H1 (cell line): ENCODE measurements at regions not wholly inside any gene's neighbourhood (a gene's known extent, or its start where the extent isn't known, plus 50 kb on each side); places are given as distances from the start of the nearest gene placed in this dataset.

ENCODE experiments used
- CTCF ChIA-PET: fragments of 300-600 bp; sonication (Branson Sonifier 250); formaldehyde crosslinking; loops from one replicate; lab custom pipeline; 2021; ENCODE audit not compliant: partially characterized antibody; lab: Charles Lee
- POLR2A ChIA-PET: fragments of 300-600 bp; sonication (Branson Sonifier 250); formaldehyde crosslinking; loops from one replicate; lab custom pipeline; 2021; ENCODE audit warnings: inconsistent platforms; ENCODE audit not compliant: partially characterized antibody; lab: Charles Lee
- DNase-seq, 2 experiments: peaks; one replicate each; pipeline versions ENCODE4 v3.0.0 to v3.0.0-alpha.2; 2010 to 2022; ENCODE audit warnings: low spot score in 2 of 2, low read depth in 1 of 2, mixed read lengths in 1 of 2
- FAIRE-seq: peaks from 2 replicates; lab custom pipeline; 2011; peaks lifted over from hg19 to GRCh38; lab: Jason Lieb, UNC
- H2AFZ ChIP-seq: 2 replicates; pipeline ENCODE4 v1.8.1; 2012; ENCODE audit warnings: low read length, inconsistent platforms
- H2AK5ac ChIP-seq: 2 replicates; pipeline ENCODE4 v1.6.1; 2013; ENCODE audit warnings: low read depth, low read length
- H2BK120ac ChIP-seq: replicated peaks from 2 replicates; pipeline ENCODE3; 2013; ENCODE audit warnings: low read depth, low read length, inconsistent platforms
- H2BK12ac ChIP-seq: 2 replicates; pipeline ENCODE4 v1.6.1; 2013; ENCODE audit warnings: low read depth, low read length
- H2BK15ac ChIP-seq: 2 replicates; pipeline ENCODE4 v1.6.1; 2013; ENCODE audit warnings: low read length
- H2BK20ac ChIP-seq: 2 replicates; pipeline ENCODE4 v1.6.1; 2013; ENCODE audit warnings: low read length
- H2BK5ac ChIP-seq: 2 replicates; pipeline ENCODE4 v1.6.1; 2013; ENCODE audit warnings: low read depth, low read length
- H3K14ac ChIP-seq: 2 replicates; pipeline ENCODE4 v1.6.1; 2013; ENCODE audit warnings: inconsistent platforms; ENCODE audit not compliant: insufficient read length
- H3K18ac ChIP-seq: 2 replicates; pipeline ENCODE4 v1.6.1; 2013; ENCODE audit warnings: low read length; ENCODE audit errors: extremely low read depth
- H3K23ac ChIP-seq: 2 replicates; pipeline ENCODE4 v1.6.1; 2013; ENCODE audit warnings: inconsistent platforms; ENCODE audit not compliant: insufficient read length
- H3K23me2 ChIP-seq: 2 replicates; pipeline ENCODE4 v1.6.1; 2013; ENCODE audit warnings: low read depth, low read length
- H3K27ac ChIP-seq: 2 replicates; pipeline ENCODE4 v1.6.1; 2011; ENCODE audit warnings: low read depth, low read length, inconsistent platforms
- H3K27me3 ChIP-seq, 4 experiments: replicated peaks in 1 of 4; 1 replicate in 1 of 4; 2 replicates in 3 of 4; pipeline versions ENCODE4 v1.6.1 to v1.8.1; 2011 to 2013; ENCODE audit warnings: low read length in 3 of 4, mild to moderate bottlenecking in 3 of 4, inconsistent platforms in 2 of 4, mixed read lengths in 2 of 4, moderate library complexity in 1 of 4; ENCODE audit not compliant: control insufficient read depth in 3 of 4, insufficient read depth in 3 of 4; ENCODE audit errors: extremely low read depth in 1 of 4
- H3K36me3 ChIP-seq, 4 experiments: 2 replicates each; pipeline versions ENCODE4 v1.6.1 to v1.8.1; 2011 to 2013; ENCODE audit warnings: mild to moderate bottlenecking in 4 of 4, low read length in 3 of 4, moderate library complexity in 2 of 4, control low read depth in 1 of 4, inconsistent platforms in 1 of 4; ENCODE audit not compliant: insufficient read depth in 4 of 4, control insufficient read depth in 2 of 4
- H3K4ac ChIP-seq: replicated peaks from 2 replicates; pipeline ENCODE3; 2013; ENCODE audit warnings: low read length, low read depth, mixed read lengths, inconsistent platforms; ENCODE audit not compliant: insufficient read length
- H3K4me1 ChIP-seq, 4 experiments: replicated peaks in 1 of 4; 1 replicate in 1 of 4; 2 replicates in 3 of 4; pipeline versions ENCODE4 v1.6.1 to v1.8.1; 2011 to 2013; ENCODE audit warnings: low read length in 3 of 4, inconsistent platforms in 2 of 4, mixed read lengths in 1 of 4; ENCODE audit not compliant: insufficient read depth in 4 of 4, control insufficient read depth in 3 of 4
- H3K4me2 ChIP-seq, 2 experiments: 2 replicates each; pipeline versions ENCODE4 v1.6.1 to v1.8.1; 2011 to 2013; ENCODE audit warnings: low read depth in 2 of 2, low read length in 2 of 2, control low read depth in 1 of 2, inconsistent platforms in 1 of 2, mild to moderate bottlenecking in 1 of 2; ENCODE audit not compliant: insufficient read depth in 1 of 2
- H3K4me3 ChIP-seq, 4 experiments: fragments of 200-600, 300-600 bp in 1 of 4; sonication (generic), shearing (Covaris generic), sonication (Bioruptor Twin) in 1 of 4; 2 replicates each; pipeline versions ENCODE4 v1.5.1 to v1.8.1; 2011 to 2016; ENCODE audit warnings: low read length in 4 of 4, low read depth in 3 of 4, control low read depth in 2 of 4, inconsistent platforms in 2 of 4, mild to moderate bottlenecking in 2 of 4, mixed read lengths in 1 of 4, moderate library complexity in 1 of 4; ENCODE audit not compliant: insufficient read depth in 2 of 4; ENCODE audit errors: extremely low read depth in 1 of 4
- H3K56ac ChIP-seq: replicated peaks from 2 replicates; pipeline ENCODE3; 2013; ENCODE audit warnings: low read depth, mild to moderate bottlenecking, mixed read lengths, low read length, inconsistent platforms; ENCODE audit not compliant: insufficient read length
- H3K79me1 ChIP-seq: 2 replicates; pipeline ENCODE4 v1.6.1; 2013; ENCODE audit warnings: low read depth, low read length, control low read depth
- H3K79me2 ChIP-seq, 2 experiments: 2 replicates each; pipeline versions ENCODE4 v1.6.1 to v1.8.1; 2012 to 2013; ENCODE audit warnings: low read length in 2 of 2, mild to moderate bottlenecking in 2 of 2, inconsistent platforms in 1 of 2; ENCODE audit not compliant: insufficient read depth in 2 of 2, control insufficient read depth in 1 of 2
- H3K9ac ChIP-seq, 4 experiments: replicated peaks in 1 of 4; 1 replicate in 1 of 4; 2 replicates in 3 of 4; pipeline versions ENCODE4 v1.6.1 to v1.8.1; 2011 to 2013; ENCODE audit warnings: low read depth in 3 of 4, low read length in 3 of 4, control low read depth in 2 of 4, mild to moderate bottlenecking in 2 of 4, moderate library complexity in 2 of 4, inconsistent platforms in 1 of 4; ENCODE audit errors: extremely low read depth in 1 of 4
- H3K9me3 ChIP-seq, 2 experiments: 2 replicates each; pipeline versions ENCODE4 v1.6.1 to v1.8.1; 2012 to 2013; ENCODE audit warnings: mild to moderate bottlenecking in 2 of 2, moderate library complexity in 2 of 2, control low read depth in 1 of 2, inconsistent platforms in 1 of 2, low read depth in 1 of 2, low read length in 1 of 2, mixed read lengths in 1 of 2; ENCODE audit not compliant: insufficient read depth in 2 of 2
- H4K20me1 ChIP-seq, 2 experiments: replicated peaks in 1 of 2; 2 replicates each; pipeline versions ENCODE3 to v1.8.1; 2011 to 2013; ENCODE audit warnings: inconsistent platforms in 2 of 2, low read length in 2 of 2, mild to moderate bottlenecking in 1 of 2; ENCODE audit not compliant: insufficient read depth in 2 of 2, control insufficient read depth in 1 of 2
- H4K5ac ChIP-seq: 2 replicates; pipeline ENCODE4 v1.6.1; 2013; ENCODE audit warnings: low read length, low read depth, mixed read lengths, inconsistent platforms; ENCODE audit not compliant: insufficient read length
- H4K8ac ChIP-seq: 2 replicates; pipeline ENCODE4 v1.8.0; 2013; ENCODE audit warnings: mild to moderate bottlenecking, moderate library complexity, low read length, inconsistent platforms; ENCODE audit not compliant: insufficient read depth; ENCODE audit errors: extremely low read depth
- H4K91ac ChIP-seq: replicated peaks from 2 replicates; pipeline ENCODE3; 2013; ENCODE audit warnings: low read length, mixed read lengths, inconsistent platforms; ENCODE audit not compliant: insufficient read length
- CTCF ChIP-seq, 3 experiments: IDR thresholded peaks; 1 replicate in 2 of 3; 2 replicates in 1 of 3; pipeline versions ENCODE4 v1.5.1 to v1.6.1; 2011; ENCODE audit warnings: low read length in 3 of 3, mild to moderate bottlenecking in 3 of 3, inconsistent platforms in 2 of 3, low read depth in 1 of 3, moderate library complexity in 1 of 3; ENCODE audit not compliant: insufficient read depth in 1 of 3; ENCODE audit errors: control extremely low read depth in 1 of 3
- RAD21 ChIP-seq, 2 experiments: IDR thresholded peaks in 1 of 2; conservative IDR thresholded peaks in 1 of 2; 2 replicates each; pipeline ENCODE4 v1.6.1; 2011; ENCODE audit warnings: low read depth in 2 of 2, low read length in 2 of 2, improper control_type of control experiment in 1 of 2, inconsistent platforms in 1 of 2, mild to moderate bottlenecking in 1 of 2, moderate library complexity in 1 of 2
- SIN3A ChIP-seq, 2 experiments: IDR thresholded peaks in 1 of 2; conservative IDR thresholded peaks in 1 of 2; 2 replicates each; pipeline ENCODE4 v1.6.1; 2011 to 2012; ENCODE audit warnings: low read length in 2 of 2, improper control_type of control experiment in 1 of 2, low read depth in 1 of 2, mild to moderate bottlenecking in 1 of 2
- WGBS, 2 experiments: shearing (Covaris generic) in 1 of 2; methylation state at CpG; one replicate each; pipeline versions ENCODE4 v1.1.6 to v1.1.7; 2013 to 2015; ENCODE audit warnings: low lambda C conversion rate in 2 of 2, mixed read lengths in 2 of 2, inconsistent platforms in 1 of 2, low coverage in 1 of 2, missing lambda C conversion rate in 1 of 2; ENCODE audit not compliant: insufficient replicate concordance in 2 of 2, insufficient coverage in 1 of 2, insufficient read length in 1 of 2; ENCODE audit errors: extremely low coverage in 1 of 2, missing lambda C conversion rate in 1 of 2; 5-methylcytosine and 5-hydroxymethylcytosine counted together

- CTCF ChIA-PET: interaction anchor here (0.5 to 1.2 kb wide), 6 partner anchors 17 to 309 kb away, joined by 3 to 6 read pairs (median 4); no protein-coding TSS in a partner anchor
- Histone ChIP-seq H2BK120ac (no peak overlapping the region), H3K36me3 (no peaks in the 10 kb centered on the region), H3K14ac (no peak overlapping the region), H3K4ac (no peak overlapping the region), H2AFZ (peak overlapping the region; percentile 43; the same call in 1 of the 2 replicates), H3K27me3 (no peaks in the 10 kb centered on the region), H3K23ac (no peak overlapping the region), H3K4me3 (no peak overlapping the region), H2BK5ac (no peak overlapping the region), H3K23me2 (no peaks in the 10 kb centered on the region), H3K9ac (no peak overlapping the region), H2AK5ac (no peak overlapping the region), H3K9me3 (0 out of 4 replicates have a peak, but pooled peaks cover 0 to 3% of the 10 kb centered on the region in 2 experiments), H3K4me1 (no peaks in the 10 kb centered on the region; a peak in 1 of 7 replicates), H3K4me2 (0 out of 4 replicates have a peak overlapping the region, but pooled peaks of 1 of the 2 experiments have one; percentile 2), H3K18ac (no peak overlapping the region), H3K79me2 (no peaks in the 10 kb centered on the region), H3K79me1 (no peaks in the 10 kb centered on the region), H3K56ac (no peak overlapping the region), H4K20me1 (no peaks in the 10 kb centered on the region), H2BK12ac (no peak overlapping the region), H4K5ac (no peak overlapping the region), H4K8ac (no peak overlapping the region), H2BK20ac (no peak overlapping the region), H3K27ac (no peak overlapping the region), H4K91ac (no peak overlapping the region), H2BK15ac (no peak overlapping the region)
- peak; percentile 45 for FAIRE-seq
- POLR2A ChIA-PET: no interaction called here
- DNase-seq: no peak
- TF ChIP-seq RAD21 (IDR thresholded peaks at IDR 0.05 in 1 of 2, conservative IDR thresholded peaks at IDR 0.05 in 1 of 2; ENCODE audit: low read depth in 2 of 2, low read length in 2 of 2) (0 out of 4 replicates have a peak, but pooled peaks have one; percentile 5 to 9), CTCF (IDR thresholded peaks at IDR 0.05; ENCODE audit: control extremely low read depth in 1 of 3, insufficient read depth in 1 of 3, low read depth in 1 of 3, low read length in 3 of 3) (peak in 1 of 3 experiments; percentile 18; a peak in 2 of 4 replicates), SIN3A (conservative IDR thresholded peaks at IDR 0.05 in 1 of 2, IDR thresholded peaks at IDR 0.05 in 1 of 2; ENCODE audit: low read depth in 1 of 2, low read length in 2 of 2) (no peak)
- WGBS, 2 experiments: 66% methylated on average over 4 of the region's 4 CpGs; no CpG with 5 or more reads in 1 of the 2 experiments
Measured at GRCh38 chr3:109553591-109554371, 216.4 kb upstream of the DPPA4 start.
